VCaP (cell line): ENCODE measurements at regions not wholly inside any gene's neighbourhood (a gene's known extent, or its start where the extent isn't known, plus 50 kb on each side); places are given as distances from the start of the nearest gene placed in this dataset.

ENCODE experiments used
- H3K27ac ChIP-seq: fragments of 450-650 bp; 2 replicates; pipeline ENCODE4 v1.5.1; 2017
- TF ChIP-seq, protein P1 (sequence below): fragments of 450-650 bp; conservative IDR thresholded peaks from 2 replicates; pipeline ENCODE4 v1.5.1; 2017; ENCODE audit warnings: mild to moderate bottlenecking, moderate library complexity

DNA sequence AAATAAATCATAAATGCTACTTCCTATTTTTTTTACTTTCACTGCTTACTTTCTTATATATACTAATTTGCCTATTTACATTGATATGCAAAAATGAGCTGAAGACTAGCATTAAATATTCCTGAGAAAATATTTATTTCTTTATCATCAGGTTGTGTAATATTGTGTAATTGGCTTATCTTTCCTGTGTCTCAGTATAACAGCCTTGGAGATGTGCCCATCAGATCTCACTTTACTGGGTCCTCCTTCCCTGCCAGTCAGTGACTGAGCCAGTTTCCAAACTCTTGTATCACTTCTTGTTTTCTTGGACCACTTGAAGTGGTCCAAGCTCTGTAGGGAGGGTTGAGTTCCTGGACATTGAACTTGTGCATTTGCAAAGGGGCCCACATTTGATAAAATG, 900.0 kb downstream of the LUZP2 start:
- TF ChIP-seq, protein P1, sequence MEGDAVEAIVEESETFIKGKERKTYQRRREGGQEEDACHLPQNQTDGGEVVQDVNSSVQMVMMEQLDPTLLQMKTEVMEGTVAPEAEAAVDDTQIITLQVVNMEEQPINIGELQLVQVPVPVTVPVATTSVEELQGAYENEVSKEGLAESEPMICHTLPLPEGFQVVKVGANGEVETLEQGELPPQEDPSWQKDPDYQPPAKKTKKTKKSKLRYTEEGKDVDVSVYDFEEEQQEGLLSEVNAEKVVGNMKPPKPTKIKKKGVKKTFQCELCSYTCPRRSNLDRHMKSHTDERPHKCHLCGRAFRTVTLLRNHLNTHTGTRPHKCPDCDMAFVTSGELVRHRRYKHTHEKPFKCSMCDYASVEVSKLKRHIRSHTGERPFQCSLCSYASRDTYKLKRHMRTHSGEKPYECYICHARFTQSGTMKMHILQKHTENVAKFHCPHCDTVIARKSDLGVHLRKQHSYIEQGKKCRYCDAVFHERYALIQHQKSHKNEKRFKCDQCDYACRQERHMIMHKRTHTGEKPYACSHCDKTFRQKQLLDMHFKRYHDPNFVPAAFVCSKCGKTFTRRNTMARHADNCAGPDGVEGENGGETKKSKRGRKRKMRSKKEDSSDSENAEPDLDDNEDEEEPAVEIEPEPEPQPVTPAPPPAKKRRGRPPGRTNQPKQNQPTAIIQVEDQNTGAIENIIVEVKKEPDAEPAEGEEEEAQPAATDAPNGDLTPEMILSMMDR = no peak
- no peak overlapping the region for H3K27ac ChIP-seq

DNA sequence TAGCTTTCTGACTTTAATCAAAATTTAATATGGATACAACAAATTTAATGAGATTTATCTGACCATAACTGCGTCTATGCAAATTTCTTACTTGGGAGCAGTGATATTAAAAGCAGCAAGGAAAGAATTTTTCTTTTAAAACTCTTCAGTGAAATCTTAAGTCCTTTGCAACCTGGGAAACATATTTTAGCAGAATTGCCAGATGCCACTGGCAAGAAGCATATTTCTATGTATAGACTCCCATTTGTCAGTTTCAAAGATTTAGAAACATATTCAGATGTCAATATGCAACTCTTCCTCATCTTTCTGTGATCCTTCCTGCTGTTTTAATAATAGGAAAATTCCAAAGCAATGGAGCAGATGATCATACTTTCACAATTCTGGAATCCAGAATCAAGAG, 911.3 kb downstream of the LUZP2 start:
- TF ChIP-seq, protein P1 = no peak
- H3K27ac ChIP-seq = no peak overlapping the region

DNA sequence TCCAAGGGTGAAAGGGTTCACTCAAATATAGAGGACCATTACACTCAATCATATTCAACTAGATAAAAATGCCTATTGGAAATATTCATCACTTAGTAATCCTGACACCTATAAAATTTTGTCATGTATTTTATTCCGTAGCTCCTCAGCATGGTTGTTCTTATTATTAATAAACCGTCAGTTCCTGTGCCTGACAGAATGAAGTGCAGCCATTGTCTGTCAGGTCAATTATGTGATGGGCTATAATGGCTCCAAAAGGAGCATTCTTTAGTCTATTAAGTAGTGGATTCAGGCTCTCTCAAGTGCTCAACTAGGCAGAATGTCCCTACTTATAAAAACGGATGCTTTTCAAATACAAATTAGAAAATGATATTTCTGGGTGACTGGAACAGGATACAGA, 916.1 kb upstream of the ANO3 start:
- no peak overlapping the region for H3K27ac ChIP-seq
- TF ChIP-seq, protein P1 = no peak

DNA sequence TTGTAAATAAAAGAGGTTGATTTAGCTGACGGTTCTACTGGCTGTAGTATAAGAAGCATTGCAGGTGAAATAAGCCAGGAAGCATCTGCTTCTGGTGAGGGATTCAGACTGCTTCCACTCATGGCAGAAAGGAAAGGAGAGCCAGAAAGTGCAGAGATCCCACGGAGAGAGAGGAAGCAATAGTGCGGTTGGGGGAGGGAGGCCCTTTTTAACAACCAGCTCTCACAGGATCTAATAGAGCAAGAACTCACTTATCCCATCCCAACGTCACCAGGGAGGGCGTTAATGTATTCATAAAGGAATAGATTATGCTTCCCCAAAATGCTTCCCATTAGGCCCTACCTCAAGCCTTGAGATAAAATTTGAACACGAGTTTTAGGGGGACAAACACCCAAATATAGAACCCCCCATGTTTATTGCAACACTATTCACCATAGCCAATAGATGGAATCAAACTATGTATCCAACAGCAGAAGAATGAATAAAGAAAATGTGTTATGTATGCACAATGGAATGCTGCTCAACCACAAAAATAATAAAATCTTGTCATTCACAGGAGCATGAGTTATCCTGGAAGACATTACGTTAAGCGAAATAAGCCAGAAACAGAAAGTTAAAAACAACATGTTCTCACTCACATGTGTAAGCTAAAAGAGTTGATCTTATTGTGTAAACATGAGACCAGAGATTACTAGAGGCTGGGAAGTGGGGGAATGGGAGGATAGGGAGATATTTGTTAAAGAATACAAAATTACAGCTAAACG, 908.3 kb upstream of the ANO3 start:
- H3K27ac ChIP-seq = no peak overlapping the region
- TF ChIP-seq, protein P1 = no peak

DNA sequence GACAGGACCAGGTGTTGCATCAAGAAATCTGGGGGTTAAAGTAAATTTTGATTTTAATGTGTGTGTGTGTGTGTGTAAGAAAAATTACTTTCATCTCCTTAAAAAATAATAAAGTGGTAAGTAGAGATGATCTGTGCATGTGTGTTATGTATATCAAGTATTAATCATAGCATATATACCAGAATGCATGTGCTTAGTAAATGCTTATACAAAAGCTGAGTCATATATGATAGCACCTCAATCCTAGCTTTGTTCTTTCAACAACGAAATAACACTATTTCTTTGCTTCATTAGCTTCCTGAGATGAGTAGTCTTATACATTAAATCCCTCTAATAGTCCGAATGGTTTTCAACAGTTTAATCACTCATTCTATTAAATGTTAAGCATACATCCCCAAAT, 899.6 kb upstream of the ANO3 start:
- TF ChIP-seq, protein P1 = no peak

DNA sequence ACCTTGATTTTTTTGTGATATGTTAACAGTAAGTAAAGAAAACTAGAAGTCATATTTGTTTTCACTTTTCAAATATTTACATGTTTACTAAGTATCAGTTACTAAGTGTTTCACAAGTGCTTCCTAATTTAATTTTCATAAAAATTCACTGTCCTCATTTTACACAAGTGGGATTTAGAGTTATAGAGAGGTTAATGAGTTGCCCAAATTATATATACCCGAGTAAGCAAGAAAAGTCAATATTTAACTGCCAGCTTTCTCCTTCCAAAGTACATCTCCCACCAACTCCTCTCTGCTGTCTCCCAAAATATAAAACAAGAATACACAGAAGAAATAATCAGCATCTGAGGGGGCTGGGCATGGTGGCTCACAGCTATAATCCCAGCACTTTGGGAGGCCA, 896.7 kb upstream of the ANO3 start:
- TF ChIP-seq, protein P1 = no peak

More for the DNA sequence above, 899.6 kb upstream of the ANO3 start:
- no peak overlapping the region for H3K27ac ChIP-seq

DNA sequence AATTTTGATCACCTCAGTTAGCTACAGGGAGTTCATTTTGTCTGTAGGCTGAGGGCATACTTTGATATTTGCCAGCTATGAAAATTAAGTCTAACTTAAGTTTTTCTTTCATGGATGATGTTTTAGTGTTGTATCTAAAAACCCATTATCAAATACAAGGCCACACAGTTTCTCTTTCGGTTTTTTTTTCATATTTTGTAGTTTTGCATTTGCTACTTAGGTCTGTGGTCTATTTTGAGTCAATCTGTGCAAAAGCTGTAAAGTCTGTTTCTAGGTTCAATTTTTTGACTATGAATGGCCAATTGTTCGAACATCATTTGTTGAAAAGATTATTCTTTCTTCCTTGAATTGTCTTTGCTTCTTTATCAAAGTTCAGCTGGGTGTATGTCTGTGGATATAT, 895.6 kb upstream of the ANO3 start:
- no peak overlapping the region for H3K27ac ChIP-seq
- TF ChIP-seq, protein P1 = no peak

More for the DNA sequence above, 896.7 kb upstream of the ANO3 start:
- no peak overlapping the region for H3K27ac ChIP-seq
